ENCODE measurements at regions not wholly inside any gene's neighbourhood (a gene's known extent, or its start where the extent isn't known, plus 50 kb on each side); places are given as distances from the start of the nearest gene placed in this dataset.

DNA sequence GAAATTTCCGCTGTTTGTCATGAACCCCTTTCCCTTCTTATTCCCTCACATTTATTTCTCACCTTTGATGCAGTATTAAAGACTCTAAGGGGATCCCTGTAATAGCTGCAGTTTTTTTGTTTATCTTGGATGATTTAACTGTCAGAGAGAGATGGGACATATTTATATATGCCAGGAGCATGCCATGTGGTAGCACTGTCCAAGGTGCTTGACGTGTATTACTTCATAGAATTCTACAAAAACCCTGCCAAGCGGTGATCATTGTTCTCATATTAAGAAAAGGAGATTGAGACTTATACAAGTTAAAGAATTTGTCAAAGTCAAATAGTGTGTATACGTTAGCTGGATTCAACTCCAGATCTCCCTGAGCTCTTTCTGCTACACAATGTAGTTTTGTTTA lies 78.2 kb downstream of the SPRY1 start:
- TF ChIP-seq, protein P1, sequence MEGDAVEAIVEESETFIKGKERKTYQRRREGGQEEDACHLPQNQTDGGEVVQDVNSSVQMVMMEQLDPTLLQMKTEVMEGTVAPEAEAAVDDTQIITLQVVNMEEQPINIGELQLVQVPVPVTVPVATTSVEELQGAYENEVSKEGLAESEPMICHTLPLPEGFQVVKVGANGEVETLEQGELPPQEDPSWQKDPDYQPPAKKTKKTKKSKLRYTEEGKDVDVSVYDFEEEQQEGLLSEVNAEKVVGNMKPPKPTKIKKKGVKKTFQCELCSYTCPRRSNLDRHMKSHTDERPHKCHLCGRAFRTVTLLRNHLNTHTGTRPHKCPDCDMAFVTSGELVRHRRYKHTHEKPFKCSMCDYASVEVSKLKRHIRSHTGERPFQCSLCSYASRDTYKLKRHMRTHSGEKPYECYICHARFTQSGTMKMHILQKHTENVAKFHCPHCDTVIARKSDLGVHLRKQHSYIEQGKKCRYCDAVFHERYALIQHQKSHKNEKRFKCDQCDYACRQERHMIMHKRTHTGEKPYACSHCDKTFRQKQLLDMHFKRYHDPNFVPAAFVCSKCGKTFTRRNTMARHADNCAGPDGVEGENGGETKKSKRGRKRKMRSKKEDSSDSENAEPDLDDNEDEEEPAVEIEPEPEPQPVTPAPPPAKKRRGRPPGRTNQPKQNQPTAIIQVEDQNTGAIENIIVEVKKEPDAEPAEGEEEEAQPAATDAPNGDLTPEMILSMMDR (IDR thresholded peaks at IDR 0.05; ENCODE audit: low read length), result no peak
- no peak for TF ChIP-seq EZH2phosphoT487 (IDR thresholded peaks at IDR 0.05; ENCODE audit: low read length)

Measured in MM.1S (cell line).